ENCODE measurements at regions not wholly inside any gene's neighbourhood (a gene's known extent, or its start where the extent isn't known, plus 50 kb on each side); places are given as distances from the start of the nearest gene placed in this dataset.

GRCh38 chr4:124199185-124199584 lies 513.3 kb downstream of the ANKRD50 start:
- H3K4me3 ChIP-seq (ENCODE audit: insufficient read depth, low read depth, low read length), result no peak overlapping the region
- H3K27ac ChIP-seq (ENCODE audit: low read depth, low read length), result no peak overlapping the region
- Mint-ChIP-seq H3K36me3 (ENCODE audit: low read depth, unreplicated experiment) (no peaks in the 10 kb centered on the region), H3K27me3 (ENCODE audit: low read depth, unreplicated experiment) (no peaks in the 10 kb centered on the region), H3K27ac (ENCODE audit: unreplicated experiment) (no peak overlapping the region), H3K4me3 (ENCODE audit: unreplicated experiment) (no peak overlapping the region), H3K4me1 (ENCODE audit: low read depth, unreplicated experiment) (peaks cover 9% of the 10 kb centered on the region), H3K9me3 (ENCODE audit: unreplicated experiment) (peaks cover 1% of the 10 kb centered on the region)
- DNase-seq (ENCODE audit: low read depth), result no peak
- TF ChIP-seq EZH2 (IDR thresholded peaks at IDR 0.05; ENCODE audit: insufficient read depth, low read length), result no peak
- no peak for TF ChIP-seq CTCF (IDR thresholded peaks at IDR 0.05; ENCODE audit: insufficient read depth, low read depth, low read length)
- H3K27me3 ChIP-seq (ENCODE audit: insufficient read depth, low read length), result no peaks in the 10 kb centered on the region
- no peaks in the 10 kb centered on the region for H3K36me3 ChIP-seq (ENCODE audit: insufficient read depth, low read length)
- no peaks in the 10 kb centered on the region for H3K79me2 ChIP-seq (ENCODE audit: insufficient read depth, low read length)
- no peak for FAIRE-seq
- H3K4me1 ChIP-seq (ENCODE audit: insufficient read depth, low read length), result peaks cover 10% of the 10 kb centered on the region
- no peaks in the 10 kb centered on the region for H3K9me3 ChIP-seq (ENCODE audit: insufficient read depth, low read depth, low read length)
- no peak overlapping the region for H3K4me2 ChIP-seq (ENCODE audit: low read length)
- no peak overlapping the region for H3K9ac ChIP-seq (ENCODE audit: low read length)
- no peak overlapping the region for H2AFZ ChIP-seq (ENCODE audit: low read depth, low read length)
- no peaks in the 10 kb centered on the region for H4K20me1 ChIP-seq (ENCODE audit: insufficient read depth, low read length)

- H3K27ac ChIP-seq (ENCODE audit: low read depth, low read length), result no peak overlapping the region
Observed at GRCh38 chr4:124199755-124200154, 512.8 kb downstream of the ANKRD50 start.

More at GRCh38 chr4:124199755-124200154, 512.8 kb downstream of the ANKRD50 start:
- Histone ChIP-seq H3K9ac (ENCODE audit: low read length) (no peak overlapping the region), H2AFZ (ENCODE audit: low read depth, low read length) (no peak overlapping the region), H3K4me1 (ENCODE audit: insufficient read depth, low read length) (peaks cover 15% of the 10 kb centered on the region), H3K79me2 (ENCODE audit: insufficient read depth, low read length) (no peaks in the 10 kb centered on the region), H3K4me3 (ENCODE audit: insufficient read depth, low read depth, low read length) (no peak overlapping the region), H4K20me1 (ENCODE audit: insufficient read depth, low read length) (no peaks in the 10 kb centered on the region), H3K27me3 (ENCODE audit: insufficient read depth, low read length) (no peaks in the 10 kb centered on the region), H3K4me2 (ENCODE audit: low read length) (peak overlapping the region; percentile 43), H3K9me3 (ENCODE audit: insufficient read depth, low read depth, low read length) (no peaks in the 10 kb centered on the region), H3K36me3 (ENCODE audit: insufficient read depth, low read length) (no peaks in the 10 kb centered on the region)
- no peak for FAIRE-seq
- H3K27me3 Mint-ChIP-seq (ENCODE audit: low read depth, unreplicated experiment), result no peaks in the 10 kb centered on the region
- H3K4me3 Mint-ChIP-seq (ENCODE audit: unreplicated experiment), result no peak overlapping the region
- H3K9me3 Mint-ChIP-seq (ENCODE audit: unreplicated experiment), result peaks cover 1% of the 10 kb centered on the region
- DNase-seq (ENCODE audit: low read depth), result peak; percentile 65
- no peak overlapping the region for H3K27ac Mint-ChIP-seq (ENCODE audit: unreplicated experiment)
- H3K4me1 Mint-ChIP-seq (ENCODE audit: low read depth, unreplicated experiment), result peaks cover 13% of the 10 kb centered on the region
- TF ChIP-seq EZH2 (IDR thresholded peaks at IDR 0.05; ENCODE audit: insufficient read depth, low read length) (no peak), CTCF (IDR thresholded peaks at IDR 0.05; ENCODE audit: insufficient read depth, low read depth, low read length) (no peak)
- no peaks in the 10 kb centered on the region for H3K36me3 Mint-ChIP-seq (ENCODE audit: low read depth, unreplicated experiment)
